K562 (cell line): ENCODE measurements at regions not wholly inside any gene's neighbourhood (a gene's known extent, or its start where the extent isn't known, plus 50 kb on each side); places are given as distances from the start of the nearest gene placed in this dataset.

ENCODE experiments used
- ATAC-seq: fragments of 200-7000 bp; cut with Tn5 transposase; 3 replicates; pipeline ENCODE4 v1.9.1; 2020; ENCODE audit warnings: moderate library complexity
- BruUV-seq: library from RNA; stranded (reverse); fragments of 400-500 nt; replicated peaks from 2 replicates; lab custom pipeline; 2021; lab: Mats Ljungman, UMichigan
- CTCF ChIA-PET: fragments of 300-600 bp; formaldehyde crosslinking; extraction: SDS; loops from one replicate; lab custom pipeline; 2021; ENCODE audit warnings: low intra/inter-chr PET ratio; lab: Yijun Ruan, JAX
- POLR2A ChIA-PET: fragments of 300-600, 350-650 bp; sonication (Branson Sonifier 250); formaldehyde crosslinking; extraction: SDS; loops from one replicate; lab custom pipeline; 2021; ENCODE audit warnings: antibody characterized with exemption, inconsistent platforms; lab: Yijun Ruan, JAX
- DNase-seq, 4 experiments: peaks; one replicate each; pipeline versions ENCODE4 v3.0.0 to v3.0.0-alpha.2; 2011 to 2018; ENCODE audit warnings: low spot score in 3 of 4, mixed read lengths in 3 of 4; ENCODE audit errors: extremely low read depth in 1 of 4
- FAIRE-seq: peaks from 2 replicates; lab custom pipeline; 2011; peaks lifted over from hg19 to GRCh38; lab: Jason Lieb, UNC
- H2AFZ ChIP-seq: 2 replicates; pipeline ENCODE4 v1.6.0; 2011; ENCODE audit warnings: low read depth, low read length, control low read depth, inconsistent platforms
- H3K27ac ChIP-seq: fragments of 200-600 bp; 3 replicates; pipeline ENCODE4 v1.8.0; 2011; ENCODE audit warnings: low read depth, mild to moderate bottlenecking, control low read depth, inconsistent platforms, low read length, moderate library complexity, mixed read lengths; ENCODE audit errors: extremely low read depth
- H3K27me3 ChIP-seq, 2 experiments: fragments of 300-600 bp in 1 of 2; 2 replicates in 1 of 2; 3 replicates in 1 of 2; pipeline versions ENCODE4 v1.6.0 to v1.8.0; 2011; ENCODE audit warnings: inconsistent platforms in 2 of 2, low read length in 2 of 2, mild to moderate bottlenecking in 1 of 2, mixed read lengths in 1 of 2, moderate library complexity in 1 of 2; ENCODE audit not compliant: control insufficient read depth in 2 of 2, insufficient read depth in 2 of 2
- H3K36me3 ChIP-seq: fragments of 300-600 bp; 3 replicates; pipeline ENCODE4 v1.8.0; 2011; ENCODE audit warnings: mild to moderate bottlenecking, low read length, inconsistent platforms; ENCODE audit not compliant: control insufficient read depth, insufficient read depth
- H3K4me1 ChIP-seq, 2 experiments: fragments of 200-600 bp in 1 of 2; replicated peaks in 1 of 2; 2 replicates in 1 of 2; 3 replicates in 1 of 2; pipeline versions ENCODE4 v1.5.1 to v1.8.0; 2011; ENCODE audit warnings: inconsistent platforms in 2 of 2, low read length in 2 of 2, mild to moderate bottlenecking in 1 of 2, mixed read lengths in 1 of 2, moderate library complexity in 1 of 2; ENCODE audit not compliant: control insufficient read depth in 2 of 2, insufficient read depth in 2 of 2
- H3K4me2 ChIP-seq: 2 replicates; pipeline ENCODE4 v1.6.1; 2011; ENCODE audit warnings: low read length, control low read depth, inconsistent platforms, mixed read lengths; ENCODE audit not compliant: insufficient read depth
- H3K4me3 ChIP-seq: fragments of 200-600 bp; sonication (generic), shearing (Covaris generic); 2 replicates; pipeline ENCODE4 v1.5.1; 2016; ENCODE audit warnings: control low read depth, inconsistent platforms
- H3K79me2 ChIP-seq: fragments of 200-600 bp; 3 replicates; pipeline ENCODE4 v1.8.0; 2011; ENCODE audit warnings: low read length, inconsistent platforms; ENCODE audit not compliant: control insufficient read depth, insufficient read depth
- H3K9ac ChIP-seq, 2 experiments: 2 replicates each; pipeline versions ENCODE4 v1.6.0 to v1.6.1; 2011; ENCODE audit warnings: low read depth in 2 of 2, low read length in 2 of 2, control low read depth in 1 of 2, inconsistent platforms in 1 of 2, mild to moderate bottlenecking in 1 of 2, mixed read lengths in 1 of 2; ENCODE audit not compliant: insufficient read depth in 1 of 2
- H3K9me1 ChIP-seq: one replicate; pipeline ENCODE4 v1.6.0; 2011; ENCODE audit warnings: inconsistent platforms, mild to moderate bottlenecking, low read length, moderate library complexity; ENCODE audit not compliant: control insufficient read depth, insufficient read depth
- H3K9me3 ChIP-seq: replicated peaks from 2 replicates; pipeline ENCODE4 v1.5.1; 2011; ENCODE audit warnings: low read depth, low read length, inconsistent platforms; ENCODE audit not compliant: control insufficient read depth, insufficient read depth
- H4K20me1 ChIP-seq: replicated peaks from 2 replicates; pipeline ENCODE4 v1.6.1; 2011; ENCODE audit warnings: low read length, inconsistent platforms, mixed read lengths; ENCODE audit not compliant: control insufficient read depth, insufficient read depth
- ARID1B ChIP-seq: fragments of 450-650 bp; IDR thresholded peaks from 2 replicates; pipeline ENCODE4 v1.6.1; 2016; ENCODE audit warnings: antibody characterized with exemption, mild to moderate bottlenecking, inconsistent platforms
- CSDE1 ChIP-seq, 2 experiments: fragments of 450-650 bp; IDR thresholded peaks; 2 replicates each; pipeline ENCODE4 v1.6.1; 2016; ENCODE audit warnings: mild to moderate bottlenecking in 1 of 2
- JUND ChIP-seq, 2 experiments: IDR thresholded peaks; 2 replicates in 1 of 2; 3 replicates in 1 of 2; pipeline ENCODE4 v1.6.1; 2011; ENCODE audit warnings: borderline replicate concordance in 2 of 2, low read depth in 2 of 2, low read length in 2 of 2, improper control_type of control experiment in 1 of 2, missing biosample characterization in 1 of 2, missing genetic modification characterization in 1 of 2, missing genetic modification reagents in 1 of 2
- TEAD1 ChIP-seq, 2 experiments: fragments of 450-650 bp in 1 of 2; sonication (generic) in 1 of 2; formaldehyde crosslinking; IDR thresholded peaks; 2 replicates each; pipeline versions ENCODE4 v1.4.0 to v1.8.0; 2020 to 2022; ENCODE audit warnings: mild to moderate bottlenecking in 2 of 2, missing genetic modification reagents in 1 of 2
- TEAD4 ChIP-seq, 2 experiments: sonication (generic) in 1 of 2; formaldehyde crosslinking in 1 of 2; IDR thresholded peaks; 2 replicates each; pipeline versions ENCODE4 v1.6.1 to v1.8.0; 2012 to 2022; ENCODE audit warnings: borderline replicate concordance in 1 of 2, inconsistent platforms in 1 of 2, low read length in 1 of 2, mild to moderate bottlenecking in 1 of 2, missing genetic modification reagents in 1 of 2
- ZBED1 ChIP-seq: IDR thresholded peaks from 2 replicates; pipeline ENCODE4 v1.6.1; 2014
- WGBS: fragments of 100-300 bp; shearing (Covaris generic); methylation state at CpG from one replicate; pipeline ENCODE4 v1.1.6; 2016; ENCODE audit warnings: low coverage, mixed read lengths; ENCODE audit not compliant: insufficient coverage; ENCODE audit errors: missing lambda C conversion rate; 5-methylcytosine and 5-hydroxymethylcytosine counted together
- in situ Hi-C: fragments of 300-500 bp; cut with MboI; formaldehyde crosslinking; loops from 4 replicates; pipeline ENCODE4 v1.15.0; 2018; ENCODE audit warnings: inconsistent platforms, mixed read lengths
- intact Hi-C: fragments of 100-400 bp; cut with micrococcal nuclease; formaldehyde crosslinking; loops from 2 replicates; pipeline ENCODE4 v1.14.2; 2022
- TF ChIP-seq, protein P1 (sequence below): fragments of 250-450 bp; sonication (Bioruptor Pico); IDR thresholded peaks from 2 replicates; pipeline ENCODE4 v1.5.0; 2021
- TF ChIP-seq, protein P2 (sequence below): fragments of 450-650 bp; IDR thresholded peaks from 2 replicates; pipeline ENCODE4 v1.6.1; 2016
- TF ChIP-seq, protein P3 (sequence below): sonication (generic); IDR thresholded peaks from 2 replicates; pipeline ENCODE4 v1.6.1; 2016
- TF ChIP-seq, protein P4 (sequence below): sonication (generic); formaldehyde crosslinking; IDR thresholded peaks from 2 replicates; pipeline ENCODE4 v1.4.0; 2020; ENCODE audit warnings: mild to moderate bottlenecking, missing genetic modification reagents

DNA sequence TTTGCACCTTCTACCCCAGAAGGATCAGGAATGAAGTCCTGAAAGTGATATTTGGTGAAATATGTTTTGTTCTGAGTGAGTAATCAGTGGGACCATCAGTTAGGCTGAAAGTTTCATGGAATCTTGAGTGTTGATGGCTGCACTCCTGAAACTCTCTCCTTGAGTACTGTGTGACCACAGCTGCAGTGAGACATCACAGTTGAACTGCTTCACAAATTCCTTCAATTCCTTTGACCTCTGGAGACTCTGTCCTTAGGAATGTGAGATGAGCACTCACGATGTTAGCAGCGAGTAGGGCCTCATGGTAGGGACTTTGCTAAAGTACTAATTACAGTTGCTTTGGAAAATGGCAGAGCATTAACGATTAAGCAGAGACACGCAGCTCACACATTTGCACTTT lies 142.9 kb upstream of the SLC4A4 start:
- WGBS: 4% methylated on average over 4 of the region's 4 CpGs
- CTCF ChIA-PET: no interaction called here
- H3K4me2 ChIP-seq: no peak overlapping the region
- H3K27ac ChIP-seq: no peak overlapping the region
- DNase-seq (no peak), ATAC-seq (no peak), FAIRE-seq (no peak)
- in situ Hi-C loops (no loop called here), intact Hi-C loops (no loop called here)
- H3K4me3 ChIP-seq: no peak overlapping the region
- TF ChIP-seq ZBED1 (no peak), CSDE1 (IDR thresholded peaks at IDR 0.05) (no peak), TEAD1 (CRISPR knock-in tag; IDR thresholded peaks at IDR 0.05) (no peak)
- TF ChIP-seq, protein P1, sequence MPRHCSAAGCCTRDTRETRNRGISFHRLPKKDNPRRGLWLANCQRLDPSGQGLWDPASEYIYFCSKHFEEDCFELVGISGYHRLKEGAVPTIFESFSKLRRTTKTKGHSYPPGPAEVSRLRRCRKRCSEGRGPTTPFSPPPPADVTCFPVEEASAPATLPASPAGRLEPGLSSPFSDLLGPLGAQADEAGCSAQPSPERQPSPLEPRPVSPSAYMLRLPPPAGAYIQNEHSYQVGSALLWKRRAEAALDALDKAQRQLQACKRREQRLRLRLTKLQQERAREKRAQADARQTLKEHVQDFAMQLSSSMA (CRISPR knock-in tag): no peak
- H2AFZ ChIP-seq: peak overlapping the region; percentile 33; the same call in 1 of the 2 replicates
- H4K20me1 ChIP-seq: no peaks in the 10 kb centered on the region
- H3K9ac ChIP-seq: no peak overlapping the region
- H3K9me1 ChIP-seq: no peaks in the 10 kb centered on the region
- no TSS peak for BruUV-seq
- peaks cover 4 to 7% of the 10 kb centered on the region in 2 experiments; a peak in 3 of 5 replicates for H3K4me1 ChIP-seq
- POLR2A ChIA-PET: interaction anchor here (0.6 kb wide), 1 partner anchor 219 kb away, joined by 3 read pairs; no protein-coding TSS in a partner anchor
- H3K9me3 ChIP-seq: no peaks in the 10 kb centered on the region
- no peaks in the 10 kb centered on the region for H3K79me2 ChIP-seq
- H3K36me3 ChIP-seq: no peaks in the 10 kb centered on the region
- no peaks in the 10 kb centered on the region for H3K27me3 ChIP-seq

DNA sequence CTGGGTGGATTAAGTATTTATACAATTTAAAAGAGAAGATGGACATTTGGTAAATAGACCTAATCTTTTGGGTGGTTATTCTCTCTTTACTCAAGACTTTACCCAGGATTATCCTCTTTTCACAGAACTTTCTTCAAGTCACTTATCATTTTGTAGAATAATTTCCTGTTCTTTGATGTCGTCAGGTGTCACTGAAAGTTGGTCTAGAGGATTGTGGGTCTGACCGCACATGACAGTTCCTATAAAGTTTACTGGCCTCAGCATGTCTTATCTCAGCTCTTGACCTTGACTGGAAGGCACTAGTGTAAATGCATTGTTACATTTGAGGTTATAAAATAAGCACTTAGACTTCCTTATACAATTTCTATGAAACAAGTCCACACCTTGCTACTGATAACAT lies 139.9 kb upstream of the SLC4A4 start:
- FAIRE-seq: no peak
- Histone ChIP-seq H3K27me3 (no peaks in the 10 kb centered on the region), H4K20me1 (no peaks in the 10 kb centered on the region), H3K9me3 (no peaks in the 10 kb centered on the region), H3K9ac (no peak overlapping the region), H3K36me3 (no peaks in the 10 kb centered on the region), H3K79me2 (no peaks in the 10 kb centered on the region), H3K4me3 (no peak overlapping the region), H3K4me2 (no peak overlapping the region; the same call in 1 of the 2 replicates), H3K9me1 (no peaks in the 10 kb centered on the region), H2AFZ (peak overlapping the region; percentile 61), H3K4me1 (peaks cover 0 to 22% of the 10 kb centered on the region in 2 experiments; a peak in 4 of 5 replicates), H3K27ac (0 out of 3 replicates have a peak overlapping the region, but pooled peaks have one; percentile 15)
- DNase-seq: peak in 2 of 4 experiments; percentile 13 to 25
- BruUV-seq: no TSS peak
- 0 out of 3 replicates have a peak, but pooled peaks have one; percentile 38 for ATAC-seq
- WGBS: 13% methylated on average over 2 of the region's 2 CpGs
- in situ Hi-C loops (no loop called here), intact Hi-C loops (no loop called here)
- ChIA-PET CTCF (no interaction called here), POLR2A (no interaction called here)
- peak; percentile 32; the same call in 1 of the 2 replicates for TF ChIP-seq TEAD4 (IDR thresholded peaks at IDR 0.05; ENCODE audit: low read length)
- no peak for TF ChIP-seq TEAD4 (CRISPR knock-in tag; IDR thresholded peaks at IDR 0.05; ENCODE audit: borderline replicate concordance)
- TF ChIP-seq, protein P2, sequence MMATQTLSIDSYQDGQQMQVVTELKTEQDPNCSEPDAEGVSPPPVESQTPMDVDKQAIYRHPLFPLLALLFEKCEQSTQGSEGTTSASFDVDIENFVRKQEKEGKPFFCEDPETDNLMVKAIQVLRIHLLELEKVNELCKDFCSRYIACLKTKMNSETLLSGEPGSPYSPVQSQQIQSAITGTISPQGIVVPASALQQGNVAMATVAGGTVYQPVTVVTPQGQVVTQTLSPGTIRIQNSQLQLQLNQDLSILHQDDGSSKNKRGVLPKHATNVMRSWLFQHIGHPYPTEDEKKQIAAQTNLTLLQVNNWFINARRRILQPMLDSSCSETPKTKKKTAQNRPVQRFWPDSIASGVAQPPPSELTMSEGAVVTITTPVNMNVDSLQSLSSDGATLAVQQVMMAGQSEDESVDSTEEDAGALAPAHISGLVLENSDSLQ: peak; percentile 35; the same call in 1 of the 2 replicates
- no peak for TF ChIP-seq JUND (IDR thresholded peaks at IDR 0.05; ENCODE audit: borderline replicate concordance, low read depth, low read length)
- peak; percentile 55; the same call in 1 of the 3 replicates for TF ChIP-seq JUND (tag; IDR thresholded peaks at IDR 0.05; ENCODE audit: borderline replicate concordance, low read depth, low read length)
- TF ChIP-seq, protein P3, sequence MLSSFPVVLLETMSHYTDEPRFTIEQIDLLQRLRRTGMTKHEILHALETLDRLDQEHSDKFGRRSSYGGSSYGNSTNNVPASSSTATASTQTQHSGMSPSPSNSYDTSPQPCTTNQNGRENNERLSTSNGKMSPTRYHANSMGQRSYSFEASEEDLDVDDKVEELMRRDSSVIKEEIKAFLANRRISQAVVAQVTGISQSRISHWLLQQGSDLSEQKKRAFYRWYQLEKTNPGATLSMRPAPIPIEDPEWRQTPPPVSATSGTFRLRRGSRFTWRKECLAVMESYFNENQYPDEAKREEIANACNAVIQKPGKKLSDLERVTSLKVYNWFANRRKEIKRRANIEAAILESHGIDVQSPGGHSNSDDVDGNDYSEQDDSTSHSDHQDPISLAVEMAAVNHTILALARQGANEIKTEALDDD: peak; percentile 66
- TF ChIP-seq, protein P4, sequence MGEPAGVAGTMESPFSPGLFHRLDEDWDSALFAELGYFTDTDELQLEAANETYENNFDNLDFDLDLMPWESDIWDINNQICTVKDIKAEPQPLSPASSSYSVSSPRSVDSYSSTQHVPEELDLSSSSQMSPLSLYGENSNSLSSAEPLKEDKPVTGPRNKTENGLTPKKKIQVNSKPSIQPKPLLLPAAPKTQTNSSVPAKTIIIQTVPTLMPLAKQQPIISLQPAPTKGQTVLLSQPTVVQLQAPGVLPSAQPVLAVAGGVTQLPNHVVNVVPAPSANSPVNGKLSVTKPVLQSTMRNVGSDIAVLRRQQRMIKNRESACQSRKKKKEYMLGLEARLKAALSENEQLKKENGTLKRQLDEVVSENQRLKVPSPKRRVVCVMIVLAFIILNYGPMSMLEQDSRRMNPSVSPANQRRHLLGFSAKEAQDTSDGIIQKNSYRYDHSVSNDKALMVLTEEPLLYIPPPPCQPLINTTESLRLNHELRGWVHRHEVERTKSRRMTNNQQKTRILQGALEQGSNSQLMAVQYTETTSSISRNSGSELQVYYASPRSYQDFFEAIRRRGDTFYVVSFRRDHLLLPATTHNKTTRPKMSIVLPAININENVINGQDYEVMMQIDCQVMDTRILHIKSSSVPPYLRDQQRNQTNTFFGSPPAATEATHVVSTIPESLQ: no peak
- TF ChIP-seq ARID1B: peak; percentile 20; the same call in 1 of the 2 replicates
